CD14-positive monocyte (primary cell): ENCODE measurements at regions not wholly inside any gene's neighbourhood (a gene's known extent, or its start where the extent isn't known, plus 50 kb on each side); places are given as distances from the start of the nearest gene placed in this dataset.

Experiments used
- DNase-seq, 3 donors: peaks; one replicate each; pipeline ENCODE4 v3.0.0-alpha.2; 2011 to 2022
- H2AFZ ChIP-seq: 2 replicates; pipeline ENCODE4 v1.6.0; 2012; ENCODE audit warnings: mild to moderate bottlenecking, low read depth, low read length, inconsistent platforms; ENCODE audit not compliant: insufficient read depth, poor library complexity, severe bottlenecking
- H3K27ac ChIP-seq, 2 donors: 1 replicate in 1 of 2; 2 replicates in 1 of 2; pipeline ENCODE4 v1.5.1; 2012 to 2013; ENCODE audit warnings: low read length in 2 of 2, control low read depth in 1 of 2, inconsistent platforms in 1 of 2, low read depth in 1 of 2, mild to moderate bottlenecking in 1 of 2
- H3K27me3 ChIP-seq, 2 donors: one replicate each; pipeline versions ENCODE4 v1.6.0 to v1.6.1; 2011 to 2013; ENCODE audit warnings: low read length in 2 of 2; ENCODE audit not compliant: control insufficient read depth in 2 of 2, insufficient read depth in 2 of 2
- H3K36me3 ChIP-seq, 2 donors: replicated peaks in 1 of 2; 1 replicate in 1 of 2; 2 replicates in 1 of 2; pipeline versions ENCODE4 v1.5.1 to v1.6.1; 2012 to 2013; ENCODE audit warnings: low read length in 2 of 2, control low read depth in 1 of 2, inconsistent platforms in 1 of 2, mild to moderate bottlenecking in 1 of 2; ENCODE audit not compliant: insufficient read depth in 2 of 2, control insufficient read depth in 1 of 2
- H3K4me1 ChIP-seq, 2 donors: 1 replicate in 1 of 2; 2 replicates in 1 of 2; pipeline versions ENCODE4 v1.5.1 to v1.6.1; 2012 to 2013; ENCODE audit warnings: low read length in 2 of 2, control low read depth in 1 of 2, inconsistent platforms in 1 of 2, mild to moderate bottlenecking in 1 of 2, moderate library complexity in 1 of 2; ENCODE audit not compliant: insufficient read depth in 2 of 2, control insufficient read depth in 1 of 2
- H3K4me2 ChIP-seq: replicated peaks from 2 replicates; pipeline ENCODE3; 2012; ENCODE audit warnings: low read length, moderate library complexity, mild to moderate bottlenecking; ENCODE audit not compliant: poor library complexity, severe bottlenecking; ENCODE audit errors: extremely low read depth
- H3K4me3 ChIP-seq, 3 experiments: fragments of 200-600 bp in 1 of 3; sonication (generic) in 1 of 3; replicated peaks in 1 of 3; 1 replicate in 2 of 3; 2 replicates in 1 of 3; pipeline ENCODE4 v1.5.1; 2011 to 2013; ENCODE audit warnings: low read length in 3 of 3, mild to moderate bottlenecking in 3 of 3, control low read depth in 2 of 3, low read depth in 2 of 3, inconsistent platforms in 1 of 3, moderate library complexity in 1 of 3
- H3K79me2 ChIP-seq: 2 replicates; pipeline ENCODE4 v1.6.0; 2012; ENCODE audit warnings: mild to moderate bottlenecking, control low read depth, inconsistent platforms, low read length, moderate library complexity; ENCODE audit not compliant: insufficient read depth
- H3K9ac ChIP-seq: 2 replicates; pipeline ENCODE4 v1.6.0; 2017; ENCODE audit warnings: low read length, mild to moderate bottlenecking; ENCODE audit not compliant: insufficient read depth, poor library complexity, severe bottlenecking
- H3K9me3 ChIP-seq, 2 donors: replicated peaks in 1 of 2; 1 replicate in 1 of 2; 2 replicates in 1 of 2; pipeline versions ENCODE4 v1.5.1 to v1.6.1; 2012 to 2013; ENCODE audit warnings: low read length in 2 of 2, control low read depth in 1 of 2; ENCODE audit not compliant: control insufficient read depth in 1 of 2, insufficient read depth in 1 of 2
- H4K20me1 ChIP-seq: 2 replicates; pipeline ENCODE4 v1.6.0; 2012; ENCODE audit warnings: mild to moderate bottlenecking, low read length, control low read depth, moderate library complexity; ENCODE audit not compliant: insufficient read depth
- H3K27ac Mint-ChIP-seq, 7 donors: one replicate each; pipeline ENCODE4 v1.8.0; 2020; ENCODE audit warnings: mild to moderate bottlenecking in 7 of 7, mixed read lengths in 7 of 7, moderate library complexity in 6 of 7, inconsistent platforms in 2 of 7
- H3K27me3 Mint-ChIP-seq, 3 donors: one replicate each; pipeline ENCODE4 v1.8.0; 2021 to 2022; ENCODE audit warnings: low read depth in 3 of 3, mild to moderate bottlenecking in 3 of 3, mixed read lengths in 3 of 3, moderate library complexity in 3 of 3, inconsistent platforms in 1 of 3
- H3K36me3 Mint-ChIP-seq, 2 donors: one replicate each; pipeline ENCODE4 v1.8.0; 2020; ENCODE audit warnings: mixed read lengths in 2 of 2, inconsistent platforms in 1 of 2, mild to moderate bottlenecking in 1 of 2
- H3K4me1 Mint-ChIP-seq: one replicate; pipeline ENCODE4 v1.8.0; 2020; ENCODE audit warnings: mild to moderate bottlenecking, mixed read lengths
- H3K4me3 Mint-ChIP-seq, 2 donors: one replicate each; pipeline ENCODE4 v1.8.0; 2020; ENCODE audit warnings: mild to moderate bottlenecking in 2 of 2, mixed read lengths in 2 of 2, moderate library complexity in 1 of 2
- H3K9me3 Mint-ChIP-seq, 7 donors: one replicate each; pipeline ENCODE4 v1.8.0; 2020 to 2022; ENCODE audit warnings: mixed read lengths in 7 of 7, mild to moderate bottlenecking in 6 of 7, moderate library complexity in 6 of 7, inconsistent platforms in 2 of 7
- WGBS: methylation state at CpG from one replicate; pipeline ENCODE4 v1.1.5; 2013; ENCODE audit warnings: missing lambda C conversion rate; ENCODE audit not compliant: insufficient coverage; 5-methylcytosine and 5-hydroxymethylcytosine counted together
- intact Hi-C, 2 donors: fragments of 100-400 bp; cut with micrococcal nuclease; formaldehyde crosslinking; loops; one replicate each; pipeline versions ENCODE4 v1.15.0 to v1.15.1; 2023
- TF ChIP-seq, protein P1 (sequence below): fragments of 200-600 bp; IDR thresholded peaks from one replicate; pipeline ENCODE4 v1.8.0; 2022; ENCODE audit warnings: antibody characterized with exemption, mild to moderate bottlenecking

DNA sequence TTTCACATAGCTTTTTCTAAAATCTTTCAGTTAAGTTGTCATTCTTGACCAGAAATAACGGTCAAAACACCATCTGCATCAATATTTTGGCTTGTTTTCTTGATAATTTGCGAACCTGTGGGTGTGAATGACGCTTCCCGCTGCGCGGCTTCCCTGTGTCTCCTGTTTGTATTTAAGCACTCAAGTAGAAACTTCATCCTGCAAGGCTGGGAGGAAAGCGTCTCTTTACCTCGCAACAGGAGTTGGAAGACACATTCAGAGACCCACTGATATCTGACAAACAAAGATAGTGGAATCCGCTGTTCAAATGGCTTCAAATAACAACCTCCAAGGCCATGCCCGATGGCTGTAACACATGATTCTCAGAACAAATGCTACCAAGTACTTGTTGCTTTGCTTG is 704.9 kb downstream of the DCDC2C start:
- TF ChIP-seq, protein P1, sequence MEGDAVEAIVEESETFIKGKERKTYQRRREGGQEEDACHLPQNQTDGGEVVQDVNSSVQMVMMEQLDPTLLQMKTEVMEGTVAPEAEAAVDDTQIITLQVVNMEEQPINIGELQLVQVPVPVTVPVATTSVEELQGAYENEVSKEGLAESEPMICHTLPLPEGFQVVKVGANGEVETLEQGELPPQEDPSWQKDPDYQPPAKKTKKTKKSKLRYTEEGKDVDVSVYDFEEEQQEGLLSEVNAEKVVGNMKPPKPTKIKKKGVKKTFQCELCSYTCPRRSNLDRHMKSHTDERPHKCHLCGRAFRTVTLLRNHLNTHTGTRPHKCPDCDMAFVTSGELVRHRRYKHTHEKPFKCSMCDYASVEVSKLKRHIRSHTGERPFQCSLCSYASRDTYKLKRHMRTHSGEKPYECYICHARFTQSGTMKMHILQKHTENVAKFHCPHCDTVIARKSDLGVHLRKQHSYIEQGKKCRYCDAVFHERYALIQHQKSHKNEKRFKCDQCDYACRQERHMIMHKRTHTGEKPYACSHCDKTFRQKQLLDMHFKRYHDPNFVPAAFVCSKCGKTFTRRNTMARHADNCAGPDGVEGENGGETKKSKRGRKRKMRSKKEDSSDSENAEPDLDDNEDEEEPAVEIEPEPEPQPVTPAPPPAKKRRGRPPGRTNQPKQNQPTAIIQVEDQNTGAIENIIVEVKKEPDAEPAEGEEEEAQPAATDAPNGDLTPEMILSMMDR, result no peak
- H3K27me3 ChIP-seq, result no peaks in the 10 kb centered on the region
- H3K4me3 Mint-ChIP-seq, result no peak overlapping the region
- no peaks in the 10 kb centered on the region for H3K4me1 ChIP-seq
- intact Hi-C loops, result no loop called here
- no peak overlapping the region for H3K4me3 ChIP-seq
- no peak overlapping the region for H3K4me2 ChIP-seq
- peaks cover 6 to 32% (median 10%) of the 10 kb centered on the region in 7 donors for H3K9me3 Mint-ChIP-seq
- H4K20me1 ChIP-seq, result no peaks in the 10 kb centered on the region
- no peak for DNase-seq
- H3K27ac Mint-ChIP-seq, result no peak overlapping the region
- H2AFZ ChIP-seq, result no peak overlapping the region
- H3K79me2 ChIP-seq, result no peaks in the 10 kb centered on the region
- no peaks in the 10 kb centered on the region for H3K4me1 Mint-ChIP-seq
- no peak overlapping the region for H3K27ac ChIP-seq
- peaks cover 18 to 21% of the 10 kb centered on the region in 2 donors for H3K9me3 ChIP-seq
- H3K27me3 Mint-ChIP-seq, result no peaks in the 10 kb centered on the region
- no peaks in the 10 kb centered on the region for H3K36me3 ChIP-seq
- WGBS, result 77% methylated on average over 8 of the region's 10 CpGs
- H3K9ac ChIP-seq, result no peak overlapping the region
- no peaks in the 10 kb centered on the region for H3K36me3 Mint-ChIP-seq

DNA sequence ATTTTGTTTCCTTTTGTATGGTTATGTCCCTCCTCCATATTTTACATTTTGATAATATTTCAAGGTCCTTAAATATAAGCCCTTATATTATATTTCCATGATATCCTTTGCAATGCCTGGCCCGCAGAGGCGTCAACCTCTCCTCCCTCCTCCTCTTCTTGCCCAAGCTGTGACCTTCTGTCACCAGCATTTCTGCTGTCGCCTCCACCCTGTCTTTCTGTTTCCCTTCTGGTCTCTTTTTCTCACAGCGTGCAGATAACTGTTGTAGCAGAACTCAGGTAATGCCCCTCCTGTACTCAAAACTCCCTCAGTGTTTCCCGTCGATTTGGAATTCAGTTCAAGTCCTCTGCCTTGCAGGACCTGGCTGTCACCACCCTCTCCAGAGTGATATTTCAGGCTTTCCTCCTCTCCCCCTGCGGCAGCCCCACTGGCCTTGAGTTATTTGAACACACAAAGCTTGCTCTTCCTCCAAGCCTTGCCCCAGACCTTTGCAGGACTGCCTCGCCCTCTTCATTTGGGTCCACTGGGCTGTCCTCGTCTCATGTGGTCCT is 709.3 kb downstream of the DCDC2C start:
- no peaks in the 10 kb centered on the region for H3K4me1 Mint-ChIP-seq
- Histone ChIP-seq H3K79me2 (no peaks in the 10 kb centered on the region), H2AFZ (no peak overlapping the region), H4K20me1 (no peaks in the 10 kb centered on the region), H3K4me3 (no peak overlapping the region), H3K4me1 (no peaks in the 10 kb centered on the region), H3K4me2 (no peak overlapping the region), H3K9ac (no peak overlapping the region), H3K36me3 (no peaks in the 10 kb centered on the region), H3K27ac (no peak overlapping the region), H3K27me3 (no peaks in the 10 kb centered on the region), H3K9me3 (peaks cover 11 to 21% of the 10 kb centered on the region in 2 donors)
- H3K9me3 Mint-ChIP-seq, result peaks cover 2 to 28% (median 14%) of the 10 kb centered on the region in 7 donors
- no peaks in the 10 kb centered on the region for H3K36me3 Mint-ChIP-seq
- H3K27ac Mint-ChIP-seq, result no peak overlapping the region
- WGBS, result 76% methylated on average over 6 of the region's 9 CpGs
- no peak for DNase-seq
- H3K4me3 Mint-ChIP-seq, result no peak overlapping the region
- intact Hi-C loops, result no loop called here
- TF ChIP-seq, protein P1, result no peak
- H3K27me3 Mint-ChIP-seq, result peaks cover 0 to 1% (median 0%) of the 10 kb centered on the region in 3 donors
